ENCODE measurements at regions not wholly inside any gene's neighbourhood (a gene's known extent, or its start where the extent isn't known, plus 50 kb on each side); places are given as distances from the start of the nearest gene placed in this dataset.

- no peak for TF ChIP-seq CTCF (IDR thresholded peaks at IDR 0.05)
- TF ChIP-seq POLR2A (IDR thresholded peaks at IDR 0.05) = no peak
Measured at GRCh38 chr7:49422564-49422963, 350.9 kb upstream of the VWC2 start.
